GM18907 (cell line): ENCODE measurements at regions not wholly inside any gene's neighbourhood (a gene's known extent, or its start where the extent isn't known, plus 50 kb on each side); places are given as distances from the start of the nearest gene placed in this dataset.
"Not testable (repeated sequence)": the region's sequence is repeated elsewhere in the genome, so short reads cannot be mapped to it uniquely, and the experiment has no call there.

Experiments used
- ATAC-seq: cut with Tn5 transposase; IDR thresholded peaks from one replicate; pipeline ENCODE4 v1.9.1; 2021; ENCODE audit warnings: mild to moderate bottlenecking, moderate library complexity; ENCODE audit not compliant: unreplicated experiment

- ATAC-seq: no peak
Observed at GRCh38 chr2:147615726-147616125, 229.1 kb upstream of the ACVR2A start.

GRCh38 chr2:147614979-147615470 lies 229.8 kb upstream of the ACVR2A start:
- no peak for ATAC-seq

- no peak for ATAC-seq
Observed at GRCh38 chr2:147614471-147614870, 230.4 kb upstream of the ACVR2A start.

GRCh38 chr2:147610496-147611040 lies 234.3 kb upstream of the ACVR2A start:
- no peak for ATAC-seq

GRCh38 chr2:147609301-147609700 lies 235.5 kb upstream of the ACVR2A start:
- ATAC-seq: no peak

- no peak for ATAC-seq
Observed at GRCh38 chr2:147607379-147607778, 237.4 kb upstream of the ACVR2A start.

- no peak for ATAC-seq
Observed at GRCh38 chr2:147603876-147604275, 241.0 kb upstream of the ACVR2A start.

GRCh38 chr2:147603447-147603846 lies 241.4 kb upstream of the ACVR2A start:
- no peak for ATAC-seq

- no peak for ATAC-seq
Observed at GRCh38 chr2:147600646-147601045, 244.2 kb upstream of the ACVR2A start.

- no peak for ATAC-seq
Observed at GRCh38 chr2:147600223-147600622, 244.6 kb upstream of the ACVR2A start.

GRCh38 chr2:147595200-147595599 lies 249.6 kb upstream of the ACVR2A start:
- ATAC-seq: no peak

GRCh38 chr2:147594038-147594437 lies 250.8 kb upstream of the ACVR2A start:
- no peak for ATAC-seq

- ATAC-seq: not testable (repeated sequence)
Observed at GRCh38 chr2:147592784-147593183, 252.0 kb upstream of the ACVR2A start.

GRCh38 chr2:147589127-147589526 lies 255.7 kb upstream of the ACVR2A start:
- no peak for ATAC-seq

GRCh38 chr2:147588191-147588590 lies 256.6 kb upstream of the ACVR2A start:
- no peak for ATAC-seq

- no peak for ATAC-seq
Observed at GRCh38 chr2:147578529-147578928, 266.3 kb upstream of the ACVR2A start.

GRCh38 chr2:147577998-147578380 lies 266.8 kb upstream of the ACVR2A start:
- no peak for ATAC-seq

- ATAC-seq: no peak
Observed at GRCh38 chr2:147577323-147577997, 267.4 kb upstream of the ACVR2A start.

GRCh38 chr2:147575106-147575505 lies 269.7 kb upstream of the ACVR2A start:
- ATAC-seq: no peak

- ATAC-seq: no peak
Observed at GRCh38 chr2:147572622-147573021, 272.2 kb upstream of the ACVR2A start.

GRCh38 chr2:147569426-147569825 lies 275.4 kb upstream of the ACVR2A start:
- ATAC-seq: no peak

GRCh38 chr2:147568109-147568508 lies 276.7 kb upstream of the ACVR2A start:
- no peak for ATAC-seq

- no peak for ATAC-seq
Observed at GRCh38 chr2:147567136-147567535, 277.7 kb upstream of the ACVR2A start.
